Memory B cell (primary cell): ENCODE measurements at regions not wholly inside any gene's neighbourhood (a gene's known extent, or its start where the extent isn't known, plus 50 kb on each side); places are given as distances from the start of the nearest gene placed in this dataset.

Experiments
- ATAC-seq: fragments of 150-1000 bp; cut with Tn5 transposase; 2 replicates; pipeline ENCODE4 v1.10.0; 2021; ENCODE audit warnings: low read depth, mild to moderate bottlenecking, moderate library complexity
- DNase-seq, 2 donors: peaks; one replicate each; pipeline ENCODE4 v3.0.0; 2022; ENCODE audit warnings: low spot score in 2 of 2
- H3K27ac Mint-ChIP-seq: one replicate; pipeline ENCODE4 v1.8.0; 2022; ENCODE audit warnings: mild to moderate bottlenecking, moderate library complexity, mixed read lengths
- H3K27me3 Mint-ChIP-seq: one replicate; pipeline ENCODE4 v1.8.0; 2022; ENCODE audit warnings: mixed read lengths
- H3K36me3 Mint-ChIP-seq: one replicate; pipeline ENCODE4 v1.8.0; 2022; ENCODE audit warnings: mild to moderate bottlenecking, mixed read lengths
- H3K4me1 Mint-ChIP-seq: one replicate; pipeline ENCODE4 v1.8.0; 2022; ENCODE audit warnings: mixed read lengths
- H3K4me3 Mint-ChIP-seq: one replicate; pipeline ENCODE4 v1.8.0; 2022; ENCODE audit warnings: mild to moderate bottlenecking, moderate library complexity, mixed read lengths
- H3K9me3 Mint-ChIP-seq: one replicate; pipeline ENCODE4 v1.8.0; 2022; ENCODE audit warnings: mixed read lengths

GRCh38 chr17:12316021-12316420 lies 295.3 kb downstream of the MAP2K4 start:
- Mint-ChIP-seq H3K4me3 (no peak overlapping the region), H3K4me1 (no peaks in the 10 kb centered on the region), H3K27me3 (peaks cover 2% of the 10 kb centered on the region), H3K9me3 (peaks cover 19% of the 10 kb centered on the region), H3K36me3 (peaks cover 3% of the 10 kb centered on the region), H3K27ac (no peak overlapping the region)
- ATAC-seq (no peak), DNase-seq (no peak)

DNA sequence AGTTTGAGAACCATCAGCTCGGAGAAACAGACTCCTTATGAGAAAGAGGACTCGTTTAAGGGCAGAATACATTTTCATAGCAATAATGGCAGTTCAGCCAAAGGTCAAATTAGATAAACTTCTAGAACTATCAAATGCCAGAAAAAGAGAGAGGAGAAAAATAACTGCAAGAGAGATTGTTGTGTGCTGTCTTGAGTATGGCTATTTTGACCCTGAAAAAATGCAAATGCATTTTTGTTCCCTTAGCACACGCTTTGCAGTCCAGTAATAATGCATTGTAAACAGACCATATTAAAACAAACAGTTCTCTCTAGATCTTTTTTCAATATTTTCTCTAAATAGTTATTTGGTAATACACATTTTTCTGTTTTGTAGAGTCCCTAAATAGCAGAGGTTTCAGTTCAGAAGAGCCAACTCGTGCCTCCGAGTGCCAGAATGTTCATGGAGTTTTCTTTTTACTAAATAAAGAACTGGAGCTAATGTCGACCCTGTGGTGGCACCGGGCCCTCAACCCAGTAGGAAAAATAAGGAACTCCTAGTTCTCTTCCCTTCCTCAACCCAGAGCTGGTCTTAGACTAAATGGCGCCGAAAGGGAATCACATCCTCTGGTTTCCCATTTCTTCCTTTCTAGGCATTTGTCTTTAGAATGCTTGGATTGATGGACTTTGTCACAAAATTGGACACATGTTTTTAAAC lies 298.0 kb downstream of the MAP2K4 start:
- Mint-ChIP-seq H3K4me3 (no peak overlapping the region), H3K36me3 (peaks cover under 1% of the 10 kb centered on the region), H3K27me3 (no peaks in the 10 kb centered on the region), H3K4me1 (no peaks in the 10 kb centered on the region), H3K27ac (no peak overlapping the region), H3K9me3 (peaks cover 4% of the 10 kb centered on the region)
- ATAC-seq (no peak), DNase-seq (no peak)

- H3K4me1 Mint-ChIP-seq, result no peaks in the 10 kb centered on the region
- H3K9me3 Mint-ChIP-seq, result no peaks in the 10 kb centered on the region
- H3K27me3 Mint-ChIP-seq, result no peaks in the 10 kb centered on the region
- ATAC-seq (no peak), DNase-seq (no peak)
- no peaks in the 10 kb centered on the region for H3K36me3 Mint-ChIP-seq
- H3K27ac Mint-ChIP-seq, result no peak overlapping the region
- no peak overlapping the region for H3K4me3 Mint-ChIP-seq
Measured at GRCh38 chr17:12320286-12320685, 299.6 kb downstream of the MAP2K4 start.

DNA sequence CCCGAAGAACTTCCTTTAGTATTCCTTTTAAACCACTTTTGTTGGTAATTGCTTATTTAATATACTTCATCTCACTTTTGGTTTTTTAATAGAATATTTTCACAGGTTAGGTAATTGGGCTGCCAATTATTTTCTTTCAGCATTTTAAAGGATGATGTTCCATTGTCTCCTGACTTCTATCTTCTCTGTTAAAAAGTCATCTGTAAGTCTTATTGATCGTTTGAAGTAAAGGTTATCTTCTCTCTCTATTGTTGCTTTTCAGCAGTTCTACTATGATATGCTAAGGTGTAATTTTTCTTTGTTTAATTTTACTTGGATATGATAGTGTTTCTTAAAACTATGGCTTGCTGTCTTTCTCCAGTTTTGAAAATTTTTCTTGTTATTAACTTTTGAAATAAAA lies 307.5 kb downstream of the MAP2K4 start:
- H3K27me3 Mint-ChIP-seq, result no peaks in the 10 kb centered on the region
- H3K4me1 Mint-ChIP-seq, result no peaks in the 10 kb centered on the region
- no peak overlapping the region for H3K27ac Mint-ChIP-seq
- H3K9me3 Mint-ChIP-seq, result peaks cover 13% of the 10 kb centered on the region
- ATAC-seq (no peak), DNase-seq (no peak)
- H3K4me3 Mint-ChIP-seq, result no peak overlapping the region
- no peaks in the 10 kb centered on the region for H3K36me3 Mint-ChIP-seq

- no peak for DNase-seq
- ATAC-seq, result no peak
- H3K36me3 Mint-ChIP-seq, result no peaks in the 10 kb centered on the region
- no peak overlapping the region for H3K4me3 Mint-ChIP-seq
- H3K4me1 Mint-ChIP-seq, result no peaks in the 10 kb centered on the region
- H3K27me3 Mint-ChIP-seq, result no peaks in the 10 kb centered on the region
- no peak overlapping the region for H3K27ac Mint-ChIP-seq
- H3K9me3 Mint-ChIP-seq, result peaks cover 13% of the 10 kb centered on the region
Measured at GRCh38 chr17:12330456-12330855, 309.8 kb downstream of the MAP2K4 start.

DNA sequence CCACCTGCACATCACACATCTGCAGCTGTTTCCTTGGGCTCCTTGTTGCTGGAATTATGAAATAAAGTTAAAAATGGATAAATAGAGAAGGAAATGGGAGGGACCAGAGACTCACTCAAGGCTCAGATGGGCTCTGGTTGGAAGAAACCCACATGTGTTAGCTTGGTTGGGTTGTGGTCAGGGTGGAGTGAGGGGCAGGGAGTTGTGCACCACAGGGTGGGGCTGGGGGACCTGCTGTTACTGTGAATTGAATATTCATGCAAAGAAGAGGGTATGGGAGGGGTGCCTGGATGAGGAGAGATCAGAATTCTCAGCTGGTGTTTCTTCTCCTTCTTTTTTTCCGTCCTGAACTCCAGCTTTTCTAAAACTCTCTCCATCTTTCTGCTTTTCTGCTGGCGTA lies 320.7 kb downstream of the MAP2K4 start:
- Mint-ChIP-seq H3K36me3 (no peaks in the 10 kb centered on the region), H3K4me3 (no peak overlapping the region), H3K4me1 (peaks cover 2% of the 10 kb centered on the region), H3K27ac (no peak overlapping the region), H3K27me3 (peaks cover 6% of the 10 kb centered on the region), H3K9me3 (no peaks in the 10 kb centered on the region)
- ATAC-seq, result no peak
- DNase-seq, result no peak

DNA sequence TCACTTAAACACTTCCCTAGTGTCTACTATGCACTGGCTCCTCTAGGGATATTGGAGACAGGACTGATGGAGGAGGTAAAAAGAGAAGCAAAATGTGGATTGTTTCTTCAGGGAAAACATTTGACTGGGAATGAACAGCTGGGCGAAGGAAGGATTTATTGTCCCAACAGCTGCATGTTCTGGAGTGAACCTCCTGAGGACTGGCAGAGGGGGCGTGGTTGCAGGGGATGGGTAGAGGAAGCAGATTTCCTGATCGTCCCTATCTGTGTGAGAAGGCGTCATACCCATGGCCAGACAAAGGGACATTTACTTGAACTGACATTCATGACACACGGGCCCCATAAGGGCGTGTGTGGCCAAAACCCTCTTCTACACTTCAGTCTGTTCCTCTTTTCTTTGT lies 321.5 kb downstream of the MAP2K4 start:
- H3K27ac Mint-ChIP-seq, result no peak overlapping the region
- H3K27me3 Mint-ChIP-seq, result peaks cover 6% of the 10 kb centered on the region
- H3K9me3 Mint-ChIP-seq, result no peaks in the 10 kb centered on the region
- H3K36me3 Mint-ChIP-seq, result no peaks in the 10 kb centered on the region
- no peak overlapping the region for H3K4me3 Mint-ChIP-seq
- peaks cover 2% of the 10 kb centered on the region for H3K4me1 Mint-ChIP-seq
- no peak for ATAC-seq
- DNase-seq, result no peak

- DNase-seq (peak in 1 of 2 donors; percentile 5), ATAC-seq (no peak)
- Mint-ChIP-seq H3K36me3 (no peaks in the 10 kb centered on the region), H3K4me3 (no peak overlapping the region), H3K27ac (no peak overlapping the region), H3K9me3 (no peaks in the 10 kb centered on the region), H3K27me3 (peaks cover 6% of the 10 kb centered on the region), H3K4me1 (peaks cover 2% of the 10 kb centered on the region)
Measured at GRCh38 chr17:12342609-12343435, 322.1 kb downstream of the MAP2K4 start.

DNA sequence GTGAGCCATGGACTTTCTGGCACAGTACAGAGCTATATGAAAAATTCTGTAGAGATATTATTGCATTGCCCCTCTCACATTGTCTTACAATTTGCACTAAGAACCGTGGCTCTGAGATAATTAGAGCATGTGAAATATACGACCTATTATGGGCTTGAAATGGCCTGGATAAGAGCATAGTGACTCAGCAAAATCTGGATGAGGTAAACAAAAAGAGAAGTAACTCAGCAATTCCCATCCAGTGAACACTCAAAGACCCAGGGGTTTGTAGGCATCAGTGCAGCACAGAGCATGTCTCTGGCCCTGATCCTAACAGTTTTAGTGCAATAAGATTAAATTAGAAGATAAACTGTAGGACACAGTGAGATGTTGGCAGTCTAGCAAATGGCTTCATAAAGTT lies 317.2 kb upstream of the MYOCD start:
- no peak for DNase-seq

GRCh38 chr17:12349297-12349696 lies 316.4 kb upstream of the MYOCD start:
- Mint-ChIP-seq H3K36me3 (no peaks in the 10 kb centered on the region), H3K4me3 (no peak overlapping the region), H3K4me1 (no peaks in the 10 kb centered on the region), H3K27ac (no peak overlapping the region), H3K27me3 (no peaks in the 10 kb centered on the region), H3K9me3 (no peaks in the 10 kb centered on the region)
- DNase-seq, result no peak
- ATAC-seq, result no peak

More for the DNA sequence above, 317.2 kb upstream of the MYOCD start:
- no peak overlapping the region for H3K4me3 Mint-ChIP-seq
- no peaks in the 10 kb centered on the region for H3K4me1 Mint-ChIP-seq
- no peaks in the 10 kb centered on the region for H3K27me3 Mint-ChIP-seq
- H3K9me3 Mint-ChIP-seq, result no peaks in the 10 kb centered on the region
- no peak for ATAC-seq
- H3K36me3 Mint-ChIP-seq, result no peaks in the 10 kb centered on the region
- H3K27ac Mint-ChIP-seq, result no peak overlapping the region

- no peak for ATAC-seq
- H3K4me3 Mint-ChIP-seq, result no peak overlapping the region
- DNase-seq, result no peak
- no peaks in the 10 kb centered on the region for H3K4me1 Mint-ChIP-seq
- no peaks in the 10 kb centered on the region for H3K36me3 Mint-ChIP-seq
- H3K27me3 Mint-ChIP-seq, result no peaks in the 10 kb centered on the region
- no peak overlapping the region for H3K27ac Mint-ChIP-seq
- H3K9me3 Mint-ChIP-seq, result peaks cover 2% of the 10 kb centered on the region
Measured at GRCh38 chr17:12352127-12352526, 313.6 kb upstream of the MYOCD start.

GRCh38 chr17:12357600-12357999 lies 308.1 kb upstream of the MYOCD start:
- no peak overlapping the region for H3K27ac Mint-ChIP-seq
- H3K4me3 Mint-ChIP-seq, result no peak overlapping the region
- no peaks in the 10 kb centered on the region for H3K36me3 Mint-ChIP-seq
- no peak for ATAC-seq
- DNase-seq, result no peak
- no peaks in the 10 kb centered on the region for H3K27me3 Mint-ChIP-seq
- peaks cover 2% of the 10 kb centered on the region for H3K9me3 Mint-ChIP-seq
- H3K4me1 Mint-ChIP-seq, result no peaks in the 10 kb centered on the region

- H3K4me3 Mint-ChIP-seq, result no peak overlapping the region
Measured at GRCh38 chr17:12358477-12358876, 307.2 kb upstream of the MYOCD start.

DNA sequence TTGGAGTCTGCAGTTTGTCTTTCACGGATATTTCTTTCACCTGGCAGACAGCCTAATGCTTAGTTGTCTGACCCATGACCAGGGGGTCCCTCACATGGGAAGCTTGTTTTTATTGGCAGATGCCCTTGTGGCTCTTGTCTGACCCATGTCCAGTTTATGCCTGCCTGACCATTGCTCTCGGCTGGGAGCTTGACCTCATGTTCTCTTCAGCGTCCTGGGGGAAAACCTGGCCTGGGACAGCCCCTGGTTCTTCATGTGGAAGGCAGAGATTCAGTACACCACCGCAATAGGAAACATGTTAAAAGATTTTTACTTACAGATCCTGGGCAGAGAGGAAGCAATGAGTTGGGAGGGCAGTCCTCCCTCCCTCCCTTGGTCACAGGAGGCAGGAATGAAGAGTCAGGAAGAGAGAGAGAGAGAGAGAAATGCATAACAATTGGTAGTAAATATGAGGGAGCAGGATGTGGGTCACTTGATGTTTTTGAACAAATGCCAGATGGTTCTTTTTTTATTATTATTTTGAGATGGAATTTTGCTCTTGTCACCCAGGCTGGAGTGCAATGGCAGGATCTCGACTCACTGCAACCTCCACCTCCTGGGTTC lies 302.7 kb upstream of the MYOCD start:
- no peaks in the 10 kb centered on the region for H3K27me3 Mint-ChIP-seq
- H3K4me1 Mint-ChIP-seq, result no peaks in the 10 kb centered on the region
- DNase-seq (no peak), ATAC-seq (no peak)
- peaks cover 6% of the 10 kb centered on the region for H3K9me3 Mint-ChIP-seq
- H3K27ac Mint-ChIP-seq, result no peak overlapping the region
- no peak overlapping the region for H3K4me3 Mint-ChIP-seq
- H3K36me3 Mint-ChIP-seq, result peaks cover 4% of the 10 kb centered on the region

More at GRCh38 chr17:12358477-12358876, 307.2 kb upstream of the MYOCD start:
- H3K27me3 Mint-ChIP-seq, result no peaks in the 10 kb centered on the region
- no peaks in the 10 kb centered on the region for H3K4me1 Mint-ChIP-seq
- peaks cover 2% of the 10 kb centered on the region for H3K36me3 Mint-ChIP-seq
- H3K27ac Mint-ChIP-seq, result no peak overlapping the region
- peaks cover 6% of the 10 kb centered on the region for H3K9me3 Mint-ChIP-seq
- ATAC-seq (no peak), DNase-seq (no peak)
